ENCODE measurements at regions not wholly inside any gene's neighbourhood (a gene's known extent, or its start where the extent isn't known, plus 50 kb on each side); places are given as distances from the start of the nearest gene placed in this dataset.

DNA sequence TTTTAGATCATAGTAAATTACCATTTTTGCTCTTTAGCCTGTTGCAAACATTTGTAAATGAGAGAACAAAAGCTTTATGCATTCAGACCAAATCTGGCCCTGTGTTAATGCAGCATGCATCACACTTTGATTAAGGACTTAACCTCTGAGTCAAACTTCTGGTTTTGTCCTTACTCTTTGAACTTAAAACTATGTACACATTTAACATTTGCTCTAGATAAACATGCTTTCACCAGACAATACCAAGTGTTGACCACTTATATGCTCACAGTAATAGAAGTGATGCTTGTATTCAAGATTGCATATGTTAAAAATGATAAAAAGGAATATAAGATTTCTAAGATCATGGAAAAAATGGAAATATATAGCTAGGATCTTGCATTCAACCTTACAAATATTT, 1095.3 kb downstream of the ADGRL2 start:
- H3K27ac ChIP-seq (replicated peaks): no peak overlapping the region
- H3K27me3 ChIP-seq (ENCODE audit: low read depth): no peaks in the 10 kb centered on the region
- no peak overlapping the region for H3K4me3 ChIP-seq
- no peaks in the 10 kb centered on the region for H3K9me3 ChIP-seq (replicated peaks)
- no peaks in the 10 kb centered on the region for H3K36me3 ChIP-seq
- TF ChIP-seq, protein P1, sequence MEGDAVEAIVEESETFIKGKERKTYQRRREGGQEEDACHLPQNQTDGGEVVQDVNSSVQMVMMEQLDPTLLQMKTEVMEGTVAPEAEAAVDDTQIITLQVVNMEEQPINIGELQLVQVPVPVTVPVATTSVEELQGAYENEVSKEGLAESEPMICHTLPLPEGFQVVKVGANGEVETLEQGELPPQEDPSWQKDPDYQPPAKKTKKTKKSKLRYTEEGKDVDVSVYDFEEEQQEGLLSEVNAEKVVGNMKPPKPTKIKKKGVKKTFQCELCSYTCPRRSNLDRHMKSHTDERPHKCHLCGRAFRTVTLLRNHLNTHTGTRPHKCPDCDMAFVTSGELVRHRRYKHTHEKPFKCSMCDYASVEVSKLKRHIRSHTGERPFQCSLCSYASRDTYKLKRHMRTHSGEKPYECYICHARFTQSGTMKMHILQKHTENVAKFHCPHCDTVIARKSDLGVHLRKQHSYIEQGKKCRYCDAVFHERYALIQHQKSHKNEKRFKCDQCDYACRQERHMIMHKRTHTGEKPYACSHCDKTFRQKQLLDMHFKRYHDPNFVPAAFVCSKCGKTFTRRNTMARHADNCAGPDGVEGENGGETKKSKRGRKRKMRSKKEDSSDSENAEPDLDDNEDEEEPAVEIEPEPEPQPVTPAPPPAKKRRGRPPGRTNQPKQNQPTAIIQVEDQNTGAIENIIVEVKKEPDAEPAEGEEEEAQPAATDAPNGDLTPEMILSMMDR (IDR thresholded peaks at IDR 0.05; ENCODE audit: borderline replicate concordance): no peak
- DNase-seq: no peak
- no peaks in the 10 kb centered on the region for H3K4me1 ChIP-seq
- intact Hi-C loops (cut with micrococcal nuclease): no loop called here

DNA sequence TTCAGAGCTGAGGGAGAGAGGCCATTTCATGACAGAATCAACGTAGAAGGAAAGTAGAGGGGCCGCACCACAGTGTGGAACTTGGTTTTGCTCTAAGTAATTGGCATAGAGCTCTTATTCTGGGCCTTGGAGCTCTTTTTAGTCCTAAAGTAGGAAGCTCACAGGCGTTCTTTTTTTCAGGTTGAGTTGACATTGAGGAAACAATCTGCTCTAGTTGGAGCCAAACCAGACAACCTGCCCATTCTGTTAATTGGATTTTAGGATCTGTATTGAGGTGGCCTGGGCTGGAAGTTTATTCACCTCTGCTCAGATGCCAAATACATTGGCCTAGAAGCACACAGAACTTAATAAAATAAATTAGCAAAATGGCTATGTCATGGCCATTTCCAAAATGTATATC, 1093.9 kb downstream of the ADGRL2 start:
- Histone ChIP-seq H3K27ac (replicated peaks) (no peak overlapping the region), H3K27me3 (ENCODE audit: low read depth) (no peaks in the 10 kb centered on the region), H3K4me3 (no peak overlapping the region), H3K9me3 (replicated peaks) (no peaks in the 10 kb centered on the region), H3K4me1 (no peaks in the 10 kb centered on the region), H3K36me3 (no peaks in the 10 kb centered on the region)
- TF ChIP-seq, protein P1 (IDR thresholded peaks at IDR 0.05; ENCODE audit: borderline replicate concordance): no peak
- intact Hi-C loops (cut with micrococcal nuclease): no loop called here
- no peak for DNase-seq

DNA sequence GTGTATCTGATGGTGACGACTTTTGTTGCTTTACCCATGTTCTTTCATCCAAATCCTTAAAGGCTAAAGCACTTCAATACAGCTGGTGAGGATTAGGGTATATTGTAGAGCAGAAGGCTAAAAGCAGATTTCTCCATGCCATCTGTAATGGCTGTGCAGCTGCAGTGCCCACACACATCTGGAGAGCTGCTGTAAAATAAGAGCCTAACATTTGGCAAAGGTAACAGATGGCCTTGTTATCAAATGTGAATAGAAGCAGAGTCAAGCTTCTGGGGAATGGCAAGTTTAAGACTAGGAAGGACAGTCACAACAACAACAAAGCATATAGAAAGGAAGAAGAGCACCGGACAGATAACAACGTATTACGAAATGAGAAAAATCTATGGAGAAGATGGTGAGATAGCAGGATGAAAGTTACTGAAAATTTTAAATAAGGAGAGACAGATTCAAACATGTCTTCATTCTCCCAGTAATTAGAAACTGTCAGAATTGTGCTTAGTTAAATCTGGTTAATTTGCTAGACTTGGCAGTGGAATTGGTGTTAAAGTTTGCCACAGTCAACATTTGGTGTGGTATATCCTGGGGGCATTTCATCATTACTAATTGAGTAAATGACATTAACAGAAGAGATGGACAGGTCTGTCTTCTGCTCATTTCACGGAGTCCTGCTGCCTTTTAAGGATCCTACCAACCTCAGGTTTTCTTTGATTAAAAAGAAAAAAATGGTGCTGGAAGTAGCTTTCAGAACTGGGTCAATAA, 1093.2 kb downstream of the ADGRL2 start:
- no peaks in the 10 kb centered on the region for H3K9me3 ChIP-seq (replicated peaks)
- H3K27me3 ChIP-seq (ENCODE audit: low read depth): no peaks in the 10 kb centered on the region
- H3K4me3 ChIP-seq: no peak overlapping the region
- H3K36me3 ChIP-seq: no peaks in the 10 kb centered on the region
- TF ChIP-seq, protein P1 (IDR thresholded peaks at IDR 0.05; ENCODE audit: borderline replicate concordance): no peak
- no peaks in the 10 kb centered on the region for H3K4me1 ChIP-seq
- no peak for DNase-seq
- H3K27ac ChIP-seq (replicated peaks): no peak overlapping the region
- intact Hi-C loops (cut with micrococcal nuclease): no loop called here

DNA sequence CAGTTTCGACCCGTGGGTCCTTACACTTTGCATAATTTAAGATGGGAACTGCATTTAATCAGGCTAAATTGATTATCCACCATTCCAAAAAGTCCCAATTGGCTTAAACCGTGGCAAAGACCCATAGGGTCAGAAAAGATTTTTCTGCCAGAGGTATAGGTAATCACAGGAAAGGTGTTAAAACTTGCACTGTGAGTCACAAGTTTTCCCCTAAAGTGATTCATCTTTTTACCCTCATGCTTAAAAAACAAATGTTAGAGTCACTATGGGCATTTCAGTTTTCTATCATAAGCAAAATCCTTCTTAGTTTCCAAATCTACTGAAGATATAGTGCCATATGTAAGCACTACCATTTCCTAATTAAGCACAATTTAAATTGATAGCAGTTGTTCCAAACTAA, 1079.8 kb downstream of the ADGRL2 start:
- Histone ChIP-seq H3K36me3 (no peaks in the 10 kb centered on the region), H3K27ac (replicated peaks) (no peak overlapping the region), H3K4me3 (no peak overlapping the region), H3K4me1 (no peaks in the 10 kb centered on the region), H3K27me3 (ENCODE audit: low read depth) (no peaks in the 10 kb centered on the region), H3K9me3 (replicated peaks) (no peaks in the 10 kb centered on the region)
- intact Hi-C loops (cut with micrococcal nuclease): no loop called here
- DNase-seq: no peak
- TF ChIP-seq, protein P1 (IDR thresholded peaks at IDR 0.05; ENCODE audit: borderline replicate concordance): no peak

DNA sequence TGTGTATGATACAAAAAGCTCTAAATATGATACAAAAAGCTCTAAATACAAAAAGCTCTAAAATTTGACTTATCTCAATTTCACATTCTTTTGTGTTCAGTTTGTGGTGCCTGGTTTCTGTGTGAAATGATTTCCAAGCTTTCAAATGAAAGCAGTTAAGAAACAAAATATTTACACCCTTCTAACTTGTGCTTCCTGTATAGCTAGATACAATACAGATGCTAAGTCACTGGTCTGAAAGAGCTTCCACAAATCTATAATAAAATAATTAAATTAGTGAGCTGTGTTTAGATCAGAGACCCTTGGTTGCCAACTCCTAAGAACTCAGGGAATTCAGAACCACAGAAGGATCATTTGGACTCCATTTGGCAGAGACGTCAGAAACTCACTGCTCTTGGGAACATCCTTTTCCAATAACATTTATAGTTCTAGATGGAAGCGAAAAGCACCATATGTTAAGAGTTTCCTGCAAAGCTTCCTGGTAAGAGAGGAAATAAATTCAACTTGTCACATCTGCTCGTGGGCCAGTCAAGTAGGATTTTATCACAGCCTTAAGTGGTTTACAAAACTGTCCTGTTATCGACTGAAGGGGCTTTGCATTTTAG, 1079.1 kb downstream of the ADGRL2 start:
- no peak overlapping the region for H3K27ac ChIP-seq (replicated peaks)
- DNase-seq: no peak
- H3K9me3 ChIP-seq (replicated peaks): no peaks in the 10 kb centered on the region
- no peak overlapping the region for H3K4me3 ChIP-seq
- intact Hi-C loops (cut with micrococcal nuclease): no loop called here
- TF ChIP-seq, protein P1 (IDR thresholded peaks at IDR 0.05; ENCODE audit: borderline replicate concordance): no peak
- no peaks in the 10 kb centered on the region for H3K36me3 ChIP-seq
- no peaks in the 10 kb centered on the region for H3K4me1 ChIP-seq
- H3K27me3 ChIP-seq (ENCODE audit: low read depth): no peaks in the 10 kb centered on the region

Data from left ventricle myocardium inferior (tissue), 1 donor.